ENCODE measurements at regions not wholly inside any gene's neighbourhood (a gene's known extent, or its start where the extent isn't known, plus 50 kb on each side); places are given as distances from the start of the nearest gene placed in this dataset.

GRCh38 chr10:130713135-130713534 is 576.9 kb downstream of the GLRX3 start:
- no peak overlapping the region for H2AFZ ChIP-seq (ENCODE audit: low read length)
- intact Hi-C loops (cut with micrococcal nuclease; ENCODE audit: unreplicated experiment) = no loop called here
- TF ChIP-seq CTCF (conservative IDR thresholded peaks at IDR 0.05; ENCODE audit: low read length) = no peak
- TF ChIP-seq EZH2phosphoT487 (IDR thresholded peaks at IDR 0.05; ENCODE audit: borderline replicate concordance, low read depth, low read length) = no peak
- no peak overlapping the region for H3K4me2 ChIP-seq (ENCODE audit: low read length)
- BruUV-seq (replicated peaks) = no TSS peak
- H3K27ac ChIP-seq (ENCODE audit: low read depth, low read length, poor library complexity, severe bottlenecking) = no peak overlapping the region
- DNase-seq (ENCODE audit: low spot score) = no peak
- H3K36me3 ChIP-seq (ENCODE audit: insufficient read depth, low read length) = no peaks in the 10 kb centered on the region
- H3K79me2 ChIP-seq (ENCODE audit: insufficient read depth, low read depth, low read length) = no peaks in the 10 kb centered on the region
- no peaks in the 10 kb centered on the region for H4K20me1 ChIP-seq (ENCODE audit: insufficient read depth, low read length)
- H3K4me3 ChIP-seq (ENCODE audit: low read depth, low read length, poor library complexity, severe bottlenecking) = no peak overlapping the region
- ChIA-PET POLR2A (no interaction called here), CTCF (ENCODE audit: unreplicated experiment) (no interaction called here)
- H3K9me3 ChIP-seq (ENCODE audit: low read length) = no peaks in the 10 kb centered on the region
- H3K9me2 ChIP-seq (ENCODE audit: insufficient read depth, low read length) = no peaks in the 10 kb centered on the region
- no peaks in the 10 kb centered on the region for H3K4me1 ChIP-seq (ENCODE audit: insufficient read depth, low read length, poor library complexity, severe bottlenecking)

GRCh38 chr10:130713731-130714130 is 577.5 kb downstream of the GLRX3 start:
- POLR2A ChIA-PET = no interaction called here
- Histone ChIP-seq H3K4me1 (ENCODE audit: insufficient read depth, low read length, poor library complexity, severe bottlenecking) (no peaks in the 10 kb centered on the region), H3K27ac (ENCODE audit: low read depth, low read length, poor library complexity, severe bottlenecking) (no peak overlapping the region), H4K20me1 (ENCODE audit: insufficient read depth, low read length) (no peaks in the 10 kb centered on the region), H3K9me2 (ENCODE audit: insufficient read depth, low read length) (no peaks in the 10 kb centered on the region), H3K9me3 (ENCODE audit: low read length) (no peaks in the 10 kb centered on the region), H2AFZ (ENCODE audit: low read length) (no peak overlapping the region), H3K4me3 (ENCODE audit: low read depth, low read length, poor library complexity, severe bottlenecking) (no peak overlapping the region), H3K79me2 (ENCODE audit: insufficient read depth, low read depth, low read length) (no peaks in the 10 kb centered on the region), H3K4me2 (ENCODE audit: low read length) (no peak overlapping the region), H3K36me3 (ENCODE audit: insufficient read depth, low read length) (no peaks in the 10 kb centered on the region)
- BruUV-seq (replicated peaks) = no TSS peak
- CTCF ChIA-PET (ENCODE audit: unreplicated experiment) = no interaction called here
- no peak for TF ChIP-seq EZH2phosphoT487 (IDR thresholded peaks at IDR 0.05; ENCODE audit: borderline replicate concordance, low read depth, low read length)
- no peak for TF ChIP-seq CTCF (conservative IDR thresholded peaks at IDR 0.05; ENCODE audit: low read length)
- DNase-seq (ENCODE audit: low spot score) = no peak
- intact Hi-C loops (cut with micrococcal nuclease; ENCODE audit: unreplicated experiment) = no loop called here

- Histone ChIP-seq H3K79me2 (ENCODE audit: insufficient read depth, low read depth, low read length) (no peaks in the 10 kb centered on the region), H3K4me2 (ENCODE audit: low read length) (no peak overlapping the region), H3K4me1 (ENCODE audit: insufficient read depth, low read length, poor library complexity, severe bottlenecking) (no peaks in the 10 kb centered on the region), H3K36me3 (ENCODE audit: insufficient read depth, low read length) (no peaks in the 10 kb centered on the region), H3K4me3 (ENCODE audit: low read depth, low read length, poor library complexity, severe bottlenecking) (no peak overlapping the region), H3K9me3 (ENCODE audit: low read length) (no peaks in the 10 kb centered on the region), H2AFZ (ENCODE audit: low read length) (no peak overlapping the region), H3K9me2 (ENCODE audit: insufficient read depth, low read length) (no peaks in the 10 kb centered on the region), H4K20me1 (ENCODE audit: insufficient read depth, low read length) (no peaks in the 10 kb centered on the region), H3K27ac (ENCODE audit: low read depth, low read length, poor library complexity, severe bottlenecking) (no peak overlapping the region)
- no peak for DNase-seq (ENCODE audit: low spot score)
- intact Hi-C loops (cut with micrococcal nuclease; ENCODE audit: unreplicated experiment) = no loop called here
- BruUV-seq (replicated peaks) = no TSS peak
- ChIA-PET CTCF (ENCODE audit: unreplicated experiment) (no interaction called here), POLR2A (no interaction called here)
- TF ChIP-seq EZH2phosphoT487 (IDR thresholded peaks at IDR 0.05; ENCODE audit: borderline replicate concordance, low read depth, low read length) (no peak), CTCF (conservative IDR thresholded peaks at IDR 0.05; ENCODE audit: low read length) (no peak)
Observed at GRCh38 chr10:130714742-130715467, 578.7 kb downstream of the GLRX3 start.
